GM12872 (cell line): ENCODE measurements at regions not wholly inside any gene's neighbourhood (a gene's known extent, or its start where the extent isn't known, plus 50 kb on each side); places are given as distances from the start of the nearest gene placed in this dataset.

Experiments used
- TF ChIP-seq, protein P1 (sequence below): IDR thresholded peaks from 3 replicates; pipeline ENCODE4 v1.5.1; 2011; ENCODE audit warnings: low read depth, mild to moderate bottlenecking, low read length, moderate library complexity; ENCODE audit not compliant: insufficient read depth

DNA sequence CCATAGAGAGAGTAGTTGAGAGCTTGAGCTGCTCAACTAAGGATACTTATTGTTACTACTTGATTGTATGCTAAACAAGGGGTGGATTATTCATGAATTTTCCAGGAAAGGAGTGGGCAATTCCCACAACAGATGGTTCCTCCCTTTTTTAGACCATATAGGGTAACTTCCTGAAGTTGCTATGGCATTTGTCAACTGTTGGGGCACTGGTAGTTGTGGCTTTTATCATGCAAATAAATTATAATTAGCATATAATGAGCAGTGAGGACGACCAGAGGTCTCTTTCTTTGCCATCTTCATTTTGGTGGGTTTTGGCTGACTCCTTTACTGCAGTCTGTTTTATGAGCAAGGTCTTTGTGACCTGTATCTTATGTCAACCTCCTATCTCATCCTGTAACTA is 1403.5 kb upstream of the PABPC4L start:
- TF ChIP-seq, protein P1, sequence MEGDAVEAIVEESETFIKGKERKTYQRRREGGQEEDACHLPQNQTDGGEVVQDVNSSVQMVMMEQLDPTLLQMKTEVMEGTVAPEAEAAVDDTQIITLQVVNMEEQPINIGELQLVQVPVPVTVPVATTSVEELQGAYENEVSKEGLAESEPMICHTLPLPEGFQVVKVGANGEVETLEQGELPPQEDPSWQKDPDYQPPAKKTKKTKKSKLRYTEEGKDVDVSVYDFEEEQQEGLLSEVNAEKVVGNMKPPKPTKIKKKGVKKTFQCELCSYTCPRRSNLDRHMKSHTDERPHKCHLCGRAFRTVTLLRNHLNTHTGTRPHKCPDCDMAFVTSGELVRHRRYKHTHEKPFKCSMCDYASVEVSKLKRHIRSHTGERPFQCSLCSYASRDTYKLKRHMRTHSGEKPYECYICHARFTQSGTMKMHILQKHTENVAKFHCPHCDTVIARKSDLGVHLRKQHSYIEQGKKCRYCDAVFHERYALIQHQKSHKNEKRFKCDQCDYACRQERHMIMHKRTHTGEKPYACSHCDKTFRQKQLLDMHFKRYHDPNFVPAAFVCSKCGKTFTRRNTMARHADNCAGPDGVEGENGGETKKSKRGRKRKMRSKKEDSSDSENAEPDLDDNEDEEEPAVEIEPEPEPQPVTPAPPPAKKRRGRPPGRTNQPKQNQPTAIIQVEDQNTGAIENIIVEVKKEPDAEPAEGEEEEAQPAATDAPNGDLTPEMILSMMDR = no peak

DNA sequence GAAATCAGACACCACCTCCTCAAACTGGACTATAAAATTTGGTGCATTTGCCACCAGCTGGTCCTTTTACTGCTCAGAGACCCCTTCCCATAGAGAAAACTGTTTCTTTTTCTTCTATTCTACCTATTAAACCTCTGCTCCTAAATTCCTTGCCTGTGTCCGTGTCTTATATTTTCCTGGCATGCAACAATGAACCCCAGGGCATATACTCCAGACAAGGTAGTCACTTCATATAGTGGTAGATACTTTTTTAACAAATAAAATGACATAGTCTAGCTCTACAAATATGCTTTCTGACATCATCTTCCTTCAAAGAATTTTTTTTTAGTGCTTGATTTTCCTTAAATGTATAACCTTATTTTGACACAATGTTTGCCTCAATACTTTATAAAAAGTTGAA is 1402.9 kb upstream of the PABPC4L start:
- TF ChIP-seq, protein P1 = no peak

DNA sequence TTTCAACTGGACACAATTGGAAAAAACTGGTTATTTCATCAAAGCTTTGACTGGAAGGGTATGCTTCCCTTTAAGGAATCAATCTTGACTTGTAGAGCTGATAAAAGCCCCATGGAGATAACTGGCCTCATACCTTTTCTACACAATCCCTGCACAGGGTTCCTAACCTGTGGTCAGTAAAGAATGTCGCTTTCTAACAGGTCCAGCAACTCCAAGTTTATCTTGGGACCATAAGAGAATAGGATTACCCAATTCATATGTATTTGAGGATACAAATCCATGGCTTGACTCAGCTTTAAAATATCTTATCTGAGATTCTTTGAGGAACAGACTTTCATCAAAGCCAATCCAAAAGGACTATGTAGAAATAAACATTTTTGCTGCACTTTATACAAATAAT is 1399.8 kb upstream of the PABPC4L start:
- TF ChIP-seq, protein P1 = no peak

DNA sequence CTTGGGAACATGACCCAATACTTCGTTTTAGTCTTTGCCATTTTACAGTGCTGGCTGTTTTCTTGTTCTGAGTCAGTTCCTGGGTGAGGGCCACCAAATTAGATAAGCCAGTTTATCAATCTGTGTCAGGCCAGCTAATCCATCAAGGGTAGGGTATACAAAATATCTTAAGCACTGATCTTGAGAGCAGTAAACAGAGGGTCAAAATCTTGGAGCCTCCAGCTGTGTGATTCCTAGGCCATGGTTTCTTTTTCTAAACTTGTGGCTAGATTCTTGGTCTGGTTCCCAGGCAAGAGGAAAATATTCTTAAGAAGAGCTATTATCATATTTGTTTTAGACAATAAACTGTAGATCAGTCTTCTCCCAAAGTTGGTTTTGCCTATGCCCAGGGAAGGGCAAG is 1396.6 kb upstream of the PABPC4L start:
- TF ChIP-seq, protein P1 = no peak

DNA sequence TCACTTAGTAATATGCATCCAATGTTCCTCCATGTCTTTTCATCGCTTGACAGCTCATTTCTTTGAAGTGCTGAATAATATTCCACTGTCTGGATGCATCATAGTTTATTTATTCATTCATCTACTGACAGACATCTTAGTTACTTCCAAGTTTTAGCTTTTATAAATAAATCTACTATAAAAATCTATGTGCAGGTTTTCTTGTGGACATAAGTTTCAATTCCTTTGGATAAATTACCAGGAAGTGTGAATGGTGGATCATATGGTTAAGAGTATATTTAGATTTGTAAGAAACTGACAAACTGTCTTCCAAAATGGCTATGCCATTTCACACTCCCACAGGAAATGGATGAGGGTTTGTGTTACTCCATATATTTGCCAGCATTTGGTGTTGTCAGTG is 1392.9 kb upstream of the PABPC4L start:
- TF ChIP-seq, protein P1 = no peak

DNA sequence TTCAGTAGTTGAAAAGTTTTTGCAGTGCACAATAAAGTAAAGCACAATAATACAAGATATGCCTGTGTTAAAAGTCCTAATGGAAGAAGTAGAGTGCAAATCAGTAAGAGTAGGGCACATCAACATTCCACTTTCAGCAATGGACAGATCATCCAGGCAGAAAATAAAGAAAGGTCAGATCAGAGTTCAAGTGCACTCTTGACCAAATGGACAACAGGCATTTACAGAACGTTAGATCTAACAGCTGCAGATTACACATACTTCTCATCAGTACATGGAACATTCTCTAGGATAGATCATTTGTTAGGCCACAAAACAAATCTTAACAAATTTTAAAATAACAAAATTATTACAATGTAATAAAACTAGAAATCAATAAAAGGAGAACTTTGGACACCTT is 1373.5 kb upstream of the PABPC4L start:
- TF ChIP-seq, protein P1 = no peak

DNA sequence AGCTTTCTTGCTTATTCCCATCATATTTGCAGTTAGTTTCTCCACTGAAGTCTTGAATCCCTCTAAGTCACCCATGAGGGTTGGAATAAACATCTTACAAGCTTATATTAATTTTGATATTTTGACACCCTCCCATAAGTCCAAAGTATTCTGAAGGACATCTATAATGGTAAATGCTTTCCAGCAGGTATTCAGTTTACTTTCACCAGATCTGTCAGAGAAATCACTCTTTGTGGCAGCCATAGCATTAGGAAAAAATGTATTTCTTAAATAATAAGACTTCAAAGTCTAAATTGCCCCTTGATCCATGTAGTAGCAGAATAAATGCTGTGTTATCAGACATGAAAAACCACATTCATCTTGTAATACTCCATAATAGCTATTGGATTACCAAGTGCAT is 1371.7 kb upstream of the PABPC4L start:
- TF ChIP-seq, protein P1 = no peak

DNA sequence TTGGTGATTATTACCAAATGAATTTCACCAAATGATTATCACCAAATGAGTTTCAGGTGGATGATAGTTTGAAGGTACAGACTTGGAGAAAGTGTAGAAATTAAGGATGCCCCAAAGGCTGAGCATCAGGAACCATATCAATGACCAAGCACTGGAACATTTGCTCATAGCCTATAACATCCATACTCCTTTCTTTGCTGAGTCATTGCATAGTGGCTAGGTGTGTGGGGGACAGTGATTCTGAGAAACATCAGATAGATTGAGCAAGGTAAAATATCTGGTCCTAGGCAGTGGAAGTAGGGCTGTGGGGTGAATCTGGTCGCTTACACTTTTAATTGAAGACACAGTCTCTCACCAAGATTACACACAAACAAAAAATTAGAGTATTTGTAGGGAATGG is 1362.5 kb upstream of the PABPC4L start:
- TF ChIP-seq, protein P1 = no peak
